ENCODE measurements at regions not wholly inside any gene's neighbourhood (a gene's known extent, or its start where the extent isn't known, plus 50 kb on each side); places are given as distances from the start of the nearest gene placed in this dataset.

- ChIA-PET CTCF (no interaction called here), POLR2A (no interaction called here)
- no peak overlapping the region for H3K27ac Mint-ChIP-seq
- H3K4me3 Mint-ChIP-seq: no peak overlapping the region
- TF ChIP-seq JAZF1 (CRISPR knock-in tag; IDR thresholded peaks at IDR 0.05) (no peak), MAX (CRISPR knock-in tag; IDR thresholded peaks at IDR 0.05) (no peak), RORB (CRISPR knock-in tag; IDR thresholded peaks at IDR 0.05) (no peak), ELF4 (CRISPR knock-in tag; IDR thresholded peaks at IDR 0.05; ENCODE audit: low read depth) (no peak), NFYB (CRISPR knock-in tag; conservative IDR thresholded peaks at IDR 0.05; ENCODE audit: low read depth) (no peak), RELA (CRISPR knock-in tag; IDR thresholded peaks at IDR 0.05; ENCODE audit: borderline replicate concordance) (no peak), ZMAT4 (CRISPR knock-in tag; IDR thresholded peaks at IDR 0.05) (no peak), AR (CRISPR knock-in tag; IDR thresholded peaks at IDR 0.05) (no peak), ZNF232 (CRISPR knock-in tag; IDR thresholded peaks at IDR 0.05) (no peak), SOX15 (CRISPR knock-in tag; IDR thresholded peaks at IDR 0.05) (no peak), ATF1 (CRISPR knock-in tag; IDR thresholded peaks at IDR 0.05) (no peak), HMGA2 (CRISPR knock-in tag; IDR thresholded peaks at IDR 0.05) (no peak), SMAD3 (CRISPR knock-in tag; IDR thresholded peaks at IDR 0.05; ENCODE audit: borderline replicate concordance) (no peak), CTCF (IDR thresholded peaks at IDR 0.05) (no peak), E2F4 (CRISPR knock-in tag; IDR thresholded peaks at IDR 0.05; ENCODE audit: borderline replicate concordance, low read depth) (no peak), ZNF263 (CRISPR knock-in tag; IDR thresholded peaks at IDR 0.05; ENCODE audit: low read depth) (no peak), USF1 (CRISPR knock-in tag; IDR thresholded peaks at IDR 0.05) (no peak)
- no peak for ATAC-seq
- no peak for DNase-seq (ENCODE audit: low spot score)
- peaks cover 2% of the 10 kb centered on the region; the same call in 1 of the 2 replicates for H3K4me1 Mint-ChIP-seq
- peaks cover 8% of the 10 kb centered on the region for H3K36me3 Mint-ChIP-seq
- H3K27me3 Mint-ChIP-seq (ENCODE audit: low read depth): no peaks in the 10 kb centered on the region; the same call in 1 of the 2 replicates
- H3K9me3 Mint-ChIP-seq: peaks cover 26% of the 10 kb centered on the region
Measured at GRCh38 chr5:5683174-5683573, 260.7 kb downstream of the ICE1 start.

- DNase-seq (ENCODE audit: low spot score) (no peak), ATAC-seq (no peak)
- TF ChIP-seq CBFB (CRISPR knock-in tag; IDR thresholded peaks at IDR 0.05; ENCODE audit: low read depth): no peak
- TF ChIP-seq FOXP4 (CRISPR knock-in tag; IDR thresholded peaks at IDR 0.05): no peak
- no peak for TF ChIP-seq NFE2L1 (CRISPR knock-in tag; IDR thresholded peaks at IDR 0.05)
- no peak for TF ChIP-seq TCF7 (CRISPR knock-in tag; IDR thresholded peaks at IDR 0.05; ENCODE audit: low read depth)
- no peak for TF ChIP-seq EMX1 (CRISPR knock-in tag; IDR thresholded peaks at IDR 0.05)
- TF ChIP-seq GRHL2 (CRISPR knock-in tag; IDR thresholded peaks at IDR 0.05; ENCODE audit: insufficient replicate concordance, severe bottlenecking): no peak
- no peak for TF ChIP-seq STAT6 (CRISPR knock-in tag; conservative IDR thresholded peaks at IDR 0.05; ENCODE audit: low read depth)
- Mint-ChIP-seq H3K27me3 (ENCODE audit: low read depth) (no peaks in the 10 kb centered on the region; the same call in 1 of the 2 replicates), H3K4me3 (no peak overlapping the region), H3K4me1 (peaks cover 2% of the 10 kb centered on the region; the same call in 1 of the 2 replicates), H3K36me3 (peaks cover 8% of the 10 kb centered on the region), H3K27ac (no peak overlapping the region), H3K9me3 (peaks cover 27% of the 10 kb centered on the region)
- CTCF ChIA-PET: no interaction called here
- POLR2A ChIA-PET: no interaction called here
Measured at GRCh38 chr5:5678909-5679308, 256.4 kb downstream of the ICE1 start.
